Hepatocyte (in vitro differentiated cells): ENCODE measurements at regions not wholly inside any gene's neighbourhood (a gene's known extent, or its start where the extent isn't known, plus 50 kb on each side); places are given as distances from the start of the nearest gene placed in this dataset.

ENCODE experiments used
- EZH2 ChIP-seq: fragments of 200-600 bp; sonication (generic); IDR thresholded peaks from 2 replicates; pipeline ENCODE4 v1.6.1; 2016; ENCODE audit warnings: antibody characterized with exemption, mild to moderate bottlenecking, borderline replicate concordance
- EZH2phosphoT487 ChIP-seq: fragments of 200-600 bp; sonication (generic); IDR thresholded peaks from one replicate; pipeline ENCODE4 v1.6.1; 2018; ENCODE audit warnings: antibody characterized with exemption, mild to moderate bottlenecking, low read depth, moderate library complexity; ENCODE audit not compliant: unreplicated experiment, severe bottlenecking
- TF ChIP-seq, protein P1 (sequence below): fragments of 200-600 bp; sonication (generic); IDR thresholded peaks from 2 replicates; pipeline ENCODE4 v1.5.1; 2016; ENCODE audit warnings: antibody characterized with exemption, mild to moderate bottlenecking; ENCODE audit not compliant: poor library complexity

DNA sequence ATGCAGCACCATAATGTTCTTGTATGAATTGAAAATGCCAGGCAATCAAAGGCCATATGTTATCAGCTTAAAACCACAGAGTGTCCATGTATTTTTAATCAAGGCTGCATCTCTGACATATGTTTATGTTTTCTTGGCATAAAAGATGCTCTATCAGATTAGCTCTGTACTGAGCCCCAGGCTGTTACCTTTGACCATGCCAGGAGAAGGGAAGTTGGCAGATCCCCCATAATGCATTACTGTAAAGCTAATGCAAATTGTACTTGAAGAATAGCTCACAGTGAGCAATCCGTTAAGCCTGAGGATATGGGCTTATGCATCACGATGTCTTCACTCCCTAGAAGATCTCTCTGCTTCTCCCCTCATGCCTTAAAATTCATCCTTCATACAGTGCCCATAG, 414.4 kb downstream of the BRINP1 start:
- TF ChIP-seq EZH2 (no peak), EZH2phosphoT487 (no peak)
- TF ChIP-seq, protein P1, sequence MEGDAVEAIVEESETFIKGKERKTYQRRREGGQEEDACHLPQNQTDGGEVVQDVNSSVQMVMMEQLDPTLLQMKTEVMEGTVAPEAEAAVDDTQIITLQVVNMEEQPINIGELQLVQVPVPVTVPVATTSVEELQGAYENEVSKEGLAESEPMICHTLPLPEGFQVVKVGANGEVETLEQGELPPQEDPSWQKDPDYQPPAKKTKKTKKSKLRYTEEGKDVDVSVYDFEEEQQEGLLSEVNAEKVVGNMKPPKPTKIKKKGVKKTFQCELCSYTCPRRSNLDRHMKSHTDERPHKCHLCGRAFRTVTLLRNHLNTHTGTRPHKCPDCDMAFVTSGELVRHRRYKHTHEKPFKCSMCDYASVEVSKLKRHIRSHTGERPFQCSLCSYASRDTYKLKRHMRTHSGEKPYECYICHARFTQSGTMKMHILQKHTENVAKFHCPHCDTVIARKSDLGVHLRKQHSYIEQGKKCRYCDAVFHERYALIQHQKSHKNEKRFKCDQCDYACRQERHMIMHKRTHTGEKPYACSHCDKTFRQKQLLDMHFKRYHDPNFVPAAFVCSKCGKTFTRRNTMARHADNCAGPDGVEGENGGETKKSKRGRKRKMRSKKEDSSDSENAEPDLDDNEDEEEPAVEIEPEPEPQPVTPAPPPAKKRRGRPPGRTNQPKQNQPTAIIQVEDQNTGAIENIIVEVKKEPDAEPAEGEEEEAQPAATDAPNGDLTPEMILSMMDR, result no peak
